ENCODE measurements at regions not wholly inside any gene's neighbourhood (a gene's known extent, or its start where the extent isn't known, plus 50 kb on each side); places are given as distances from the start of the nearest gene placed in this dataset.

DNA sequence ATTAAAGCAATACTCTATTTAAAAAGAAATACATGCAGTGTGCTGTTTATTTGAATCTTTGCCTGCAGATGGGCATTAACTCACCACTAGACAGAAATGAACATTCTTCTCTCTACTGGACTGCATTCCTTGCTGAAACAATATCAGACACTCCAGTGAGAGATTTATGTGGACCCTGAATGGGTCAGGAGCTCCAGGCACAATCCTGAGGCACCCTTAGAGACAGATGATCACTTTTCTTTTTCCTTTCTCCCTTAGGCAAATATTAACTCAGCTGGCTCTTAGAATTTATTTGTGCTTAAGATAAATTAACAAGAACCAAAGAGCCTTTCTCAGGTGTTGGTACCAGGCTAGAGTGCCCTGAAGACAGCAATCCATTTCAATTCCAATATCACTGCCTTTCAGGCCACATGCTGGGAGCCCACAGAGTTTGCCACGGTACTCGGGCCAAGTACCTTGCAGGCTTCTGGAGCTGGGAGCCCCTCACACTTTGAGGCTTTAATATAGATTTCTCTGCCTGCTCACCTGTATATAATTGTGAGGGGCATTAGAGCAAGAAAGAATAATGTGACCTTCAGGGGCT is 173.0 kb downstream of the EMP1 start:
- DNase-seq (ENCODE audit: low spot score) (no peak), ATAC-seq (no peak)

DNA sequence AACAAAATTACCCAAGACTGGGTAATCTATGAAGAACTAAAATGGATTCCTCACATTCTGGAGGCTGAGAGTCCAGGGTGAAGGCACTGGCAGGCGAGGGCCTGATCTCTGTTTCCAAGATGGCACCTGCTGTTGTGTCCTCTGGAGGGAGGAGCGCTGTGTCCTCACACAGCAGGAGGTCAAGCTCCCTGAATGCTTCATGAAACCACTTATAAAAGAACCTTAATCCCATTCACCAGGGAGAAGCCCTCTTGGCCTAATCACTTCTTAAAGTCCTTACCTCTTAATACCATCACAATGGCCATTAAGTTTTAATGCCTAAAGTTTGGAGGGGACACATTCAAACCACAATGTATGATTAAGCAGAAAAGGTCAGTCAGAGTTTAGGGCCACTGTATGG is 172.4 kb downstream of the EMP1 start:
- no peak for DNase-seq (ENCODE audit: low spot score)
- ATAC-seq: no peak

DNA sequence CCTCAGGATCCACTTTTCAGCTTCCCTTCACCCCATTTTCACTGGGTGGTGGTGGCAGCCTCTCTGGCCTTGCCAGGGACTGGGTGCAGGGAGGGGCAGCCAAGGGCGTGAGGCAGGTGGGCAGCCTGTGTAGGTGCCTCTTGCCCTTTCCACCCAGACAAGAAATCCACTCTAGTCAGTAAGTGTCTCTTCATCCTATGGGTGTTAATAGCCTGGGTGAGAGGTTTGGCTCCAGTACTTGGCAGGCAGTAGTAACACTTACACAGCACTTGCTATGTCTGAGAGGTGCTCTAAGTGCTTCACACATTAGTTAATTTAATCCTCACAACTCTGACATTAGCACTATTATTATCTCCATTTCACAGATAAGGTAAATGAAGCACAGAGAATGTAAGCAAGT is 171.9 kb downstream of the EMP1 start:
- no peak for DNase-seq (ENCODE audit: low spot score)
- ATAC-seq: no peak

DNA sequence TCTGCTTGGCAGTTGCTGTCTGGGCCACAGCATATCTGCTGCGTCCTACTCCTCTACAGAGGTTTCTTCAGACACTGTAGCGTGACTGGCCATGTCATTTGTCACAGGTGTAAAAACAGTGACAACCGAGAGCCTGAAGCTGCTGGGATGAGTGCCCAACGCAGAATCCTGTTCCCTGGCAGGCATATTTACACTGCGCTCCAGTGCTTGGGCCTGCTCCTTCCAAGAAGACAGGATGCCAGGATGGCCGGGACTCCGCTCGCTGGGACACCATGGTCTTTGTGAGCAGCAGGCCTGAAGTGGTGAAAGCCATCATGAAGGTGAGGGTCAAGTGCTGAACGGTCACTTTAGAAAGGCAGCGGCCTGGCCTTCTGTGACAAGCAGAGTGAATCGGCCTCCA is 171.4 kb downstream of the EMP1 start:
- DNase-seq (ENCODE audit: low spot score): no peak
- no peak for ATAC-seq

DNA sequence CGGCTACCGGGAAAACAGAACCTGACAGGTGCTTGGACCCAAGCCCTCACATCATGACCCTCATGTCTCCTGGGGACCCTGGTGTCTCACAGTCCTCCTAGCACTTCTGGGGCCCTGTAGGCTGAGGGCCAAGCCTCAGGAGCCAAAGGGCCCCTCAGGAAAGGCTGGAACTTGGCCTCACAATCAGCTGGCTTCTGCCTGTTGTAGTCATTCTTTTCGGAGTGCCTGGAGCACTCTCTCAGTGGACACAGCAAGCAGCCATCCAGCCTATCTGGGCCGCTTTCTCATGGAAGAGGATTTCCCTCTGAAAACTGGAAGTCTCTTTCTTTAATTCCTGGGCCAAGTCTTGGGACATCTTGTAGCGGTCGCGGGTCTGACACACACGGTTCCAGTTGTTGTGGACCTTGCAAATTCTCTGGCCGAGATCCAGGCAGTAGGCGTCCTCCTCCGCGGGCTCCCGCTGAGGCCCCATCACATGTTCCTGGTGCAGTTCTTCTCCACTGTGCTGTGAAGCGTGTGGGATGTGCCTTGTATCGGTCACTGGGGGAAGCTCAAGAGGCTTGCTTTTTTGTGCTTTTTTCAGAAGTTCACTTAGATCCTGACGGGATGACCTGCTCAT is 169.3 kb downstream of the EMP1 start:
- ATAC-seq: no peak
- no peak for DNase-seq (ENCODE audit: low spot score)

DNA sequence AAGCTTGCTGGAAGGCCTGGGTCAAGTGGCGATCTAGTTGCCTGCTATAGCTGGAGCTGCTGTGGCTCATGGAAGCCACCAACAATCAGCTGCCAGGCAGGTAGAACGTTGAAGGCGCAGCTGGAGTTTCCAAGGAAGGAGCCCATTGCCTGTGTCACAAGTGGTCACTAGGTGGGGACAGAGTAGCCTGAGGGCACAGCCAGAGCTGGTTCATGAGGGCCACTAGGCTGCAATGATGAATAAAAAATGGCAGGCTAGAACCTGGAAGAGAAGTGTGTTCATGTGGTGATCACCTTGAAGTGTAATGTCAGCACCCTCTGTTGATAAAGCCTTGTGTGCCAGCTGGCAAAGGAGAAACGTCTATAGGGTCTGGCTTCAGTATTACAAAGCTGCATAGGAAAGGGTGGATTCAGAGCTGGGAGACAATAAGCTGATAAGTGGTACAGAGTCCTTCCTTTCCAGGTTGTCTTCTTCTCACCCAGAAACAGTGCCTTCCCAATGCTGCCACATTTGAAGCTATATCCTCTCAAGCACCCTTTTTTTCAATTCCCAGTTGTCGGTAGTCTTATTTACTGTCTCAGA is 165.8 kb downstream of the EMP1 start:
- ATAC-seq: peak; percentile 100
- DNase-seq (ENCODE audit: low spot score): peak; percentile 79

DNA sequence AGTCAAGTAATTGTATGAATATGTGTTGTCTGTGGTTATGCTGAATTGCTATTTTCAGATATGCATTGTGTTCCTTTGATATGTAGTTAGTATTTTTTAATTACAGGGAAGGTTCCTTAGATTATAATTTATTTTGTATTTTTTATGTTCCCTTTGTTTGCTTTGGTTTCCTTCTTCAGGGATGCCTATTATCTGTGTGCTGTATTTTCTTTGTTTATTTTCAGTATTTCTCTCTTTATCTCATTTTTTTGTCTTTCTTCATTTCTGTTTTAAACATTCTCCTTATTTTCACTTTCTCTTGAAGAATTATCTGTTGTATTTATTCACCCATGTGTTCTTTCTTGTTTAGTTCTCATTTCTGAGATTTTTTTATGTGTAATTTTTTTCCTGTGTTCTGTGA is 163.1 kb downstream of the EMP1 start:
- no peak for DNase-seq (ENCODE audit: low spot score)
- no peak for ATAC-seq

DNA sequence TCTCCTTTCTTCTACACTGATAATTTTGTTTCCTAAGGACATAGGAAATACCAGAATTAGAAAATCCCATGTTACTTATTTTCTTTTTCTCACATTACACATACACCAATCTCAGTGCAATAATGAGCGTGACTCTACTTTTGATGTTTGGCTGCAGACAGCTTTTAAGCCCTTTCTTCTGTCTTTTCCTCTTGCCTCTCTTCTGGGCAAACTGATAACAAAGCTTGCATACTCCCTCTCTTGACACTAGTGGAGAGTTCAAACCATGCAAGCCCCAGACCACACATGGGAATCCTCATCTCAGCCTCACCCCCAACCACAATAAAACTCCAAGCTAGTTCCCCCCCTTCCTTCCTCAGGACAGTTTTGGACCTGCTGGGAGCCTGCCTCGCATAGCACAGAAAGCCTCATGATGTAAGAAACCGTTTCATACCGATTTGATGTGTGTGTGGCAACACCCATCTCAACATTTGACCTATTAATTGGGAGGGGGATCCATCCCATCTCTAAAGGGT is 161.9 kb downstream of the EMP1 start:
- no peak for ATAC-seq
- no peak for DNase-seq (ENCODE audit: low spot score)

DNA sequence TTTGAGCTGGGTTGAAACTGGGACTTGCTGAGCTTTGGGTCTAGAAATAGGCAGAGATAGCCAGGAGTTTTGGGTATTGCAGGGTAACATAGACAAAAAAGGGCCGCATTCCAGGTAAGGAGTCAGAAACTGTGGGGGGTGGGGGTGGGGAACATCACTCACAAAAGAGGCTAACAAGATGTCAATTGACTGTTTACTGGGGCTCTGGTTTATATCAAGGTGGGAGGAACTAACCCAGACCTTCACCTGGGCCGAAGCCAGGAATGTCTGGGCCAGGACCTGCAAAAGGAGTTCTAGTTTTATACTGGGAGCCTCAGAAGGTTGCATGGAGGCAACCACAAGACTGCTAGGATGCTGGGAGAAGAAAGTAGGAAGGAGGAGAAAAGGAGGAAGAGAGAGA is 154.4 kb downstream of the EMP1 start:
- no peak for DNase-seq (ENCODE audit: low spot score)
- no peak for ATAC-seq

DNA sequence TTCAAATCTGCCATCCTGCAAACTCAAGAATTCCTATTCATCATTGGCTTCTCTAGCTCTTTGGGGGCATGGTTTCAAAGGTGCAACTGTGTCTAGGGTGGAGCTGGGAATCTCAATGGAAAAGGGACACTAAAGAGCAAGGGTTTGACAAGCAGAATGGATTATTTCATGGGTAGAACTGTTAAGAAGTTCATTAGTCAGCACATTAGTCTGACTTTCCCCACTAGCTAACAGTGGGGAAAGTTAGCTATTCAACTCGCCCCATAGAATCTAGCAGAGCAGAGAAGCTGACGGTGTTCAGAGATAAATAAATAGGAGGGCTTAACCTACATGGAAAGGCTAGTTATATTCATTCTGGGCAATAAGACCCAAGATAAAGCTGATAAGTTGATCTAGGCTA is 153.9 kb downstream of the EMP1 start:
- ATAC-seq (no peak), DNase-seq (ENCODE audit: low spot score) (no peak)

DNA sequence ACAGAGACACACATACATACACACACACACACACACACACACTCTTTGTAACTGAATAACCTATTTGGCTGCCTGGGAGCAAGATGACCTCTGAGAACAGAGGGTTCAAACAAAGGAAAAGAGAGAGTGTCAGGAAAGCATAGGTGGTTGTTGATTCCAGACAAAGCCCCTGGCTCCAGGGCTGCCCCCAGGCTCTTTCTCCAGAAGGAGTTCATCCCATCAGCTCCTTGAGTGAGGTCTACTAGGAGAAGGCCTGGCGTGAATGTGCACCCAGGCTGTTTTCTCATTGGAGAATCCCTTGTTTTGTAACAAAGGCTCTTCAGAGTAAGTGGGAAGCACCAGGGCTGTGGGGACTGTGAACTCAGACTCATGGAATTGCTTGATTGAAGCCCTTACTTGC is 151.9 kb downstream of the EMP1 start:
- ATAC-seq (no peak), DNase-seq (ENCODE audit: low spot score) (no peak)

DNA sequence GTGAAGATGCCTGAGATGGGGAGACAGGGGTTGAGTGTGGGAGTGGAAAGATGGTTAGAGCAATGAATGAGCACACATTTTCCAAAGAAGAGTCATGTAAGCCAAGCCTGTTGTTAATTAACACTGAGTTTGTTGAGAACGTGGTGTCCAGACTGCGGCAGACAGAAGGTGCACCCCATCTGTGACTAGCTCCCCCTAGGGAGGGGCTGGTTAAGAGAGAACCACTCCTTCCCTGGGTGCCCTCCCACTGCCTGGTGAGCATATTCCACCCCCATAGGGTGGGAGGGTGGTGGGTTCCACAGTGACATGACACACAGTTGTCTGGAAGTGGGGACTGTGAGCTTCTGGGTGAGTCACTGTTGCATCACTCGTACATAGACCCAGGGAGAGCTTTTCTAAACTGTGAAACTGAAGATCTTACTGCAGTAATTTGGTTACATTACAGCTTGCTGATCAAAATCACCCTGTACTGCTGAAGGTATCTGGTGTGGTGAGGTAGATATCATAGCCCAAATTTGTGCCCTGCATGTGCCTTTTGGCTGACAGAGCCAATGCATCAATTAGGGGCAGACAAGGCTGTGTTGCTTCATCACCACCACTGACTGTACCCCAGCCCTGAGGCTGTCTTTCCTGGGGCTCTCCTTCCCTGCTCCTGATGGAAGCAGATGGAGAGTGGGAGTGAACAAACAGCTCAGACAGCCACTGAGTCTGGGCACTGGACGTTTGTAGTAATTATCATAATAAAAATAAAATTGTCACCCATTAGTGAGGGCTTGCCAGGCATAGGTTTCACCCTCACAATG is 150.9 kb downstream of the EMP1 start:
- no peak for DNase-seq (ENCODE audit: low spot score)
- ATAC-seq: no peak

DNA sequence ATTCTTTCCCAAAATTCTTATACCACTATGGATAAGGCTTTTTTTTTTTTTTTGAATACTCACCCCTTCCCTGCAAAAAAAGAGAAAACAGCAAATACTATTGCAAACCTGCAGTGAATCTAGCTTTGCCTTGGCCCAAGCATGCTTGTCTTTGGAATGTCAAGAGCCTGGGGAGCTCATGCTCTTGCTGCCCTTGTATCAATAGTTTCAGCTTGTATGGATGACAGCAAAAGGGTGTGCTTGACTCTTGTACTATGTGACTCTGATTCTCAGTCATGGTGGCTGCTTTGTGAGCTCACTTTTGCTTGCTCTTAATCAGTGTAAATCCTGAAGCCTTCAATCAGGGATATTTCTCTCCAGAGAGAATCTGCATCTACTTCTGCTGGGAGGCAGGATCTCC is 149.2 kb downstream of the EMP1 start:
- ATAC-seq: no peak
- DNase-seq (ENCODE audit: low spot score): no peak

DNA sequence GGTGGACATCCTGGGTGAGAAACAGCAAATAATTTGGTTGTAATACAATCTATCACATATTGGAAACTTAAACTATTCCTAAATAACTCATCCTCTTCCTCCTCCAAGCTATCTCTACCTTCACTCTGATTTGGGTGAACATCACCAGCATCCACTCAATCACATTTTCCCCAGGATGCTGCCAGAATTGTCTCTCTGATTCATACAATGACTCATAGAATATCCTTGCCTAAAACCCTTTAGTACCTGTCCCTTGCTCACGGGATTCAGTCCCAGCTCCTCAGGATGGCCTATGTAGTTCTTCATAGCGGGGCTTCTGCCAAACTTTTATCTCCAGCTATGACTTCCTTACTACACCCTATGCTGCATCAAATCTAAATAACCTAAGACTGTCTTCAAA is 146.8 kb downstream of the EMP1 start:
- DNase-seq (ENCODE audit: low spot score) (no peak), ATAC-seq (no peak)

DNA sequence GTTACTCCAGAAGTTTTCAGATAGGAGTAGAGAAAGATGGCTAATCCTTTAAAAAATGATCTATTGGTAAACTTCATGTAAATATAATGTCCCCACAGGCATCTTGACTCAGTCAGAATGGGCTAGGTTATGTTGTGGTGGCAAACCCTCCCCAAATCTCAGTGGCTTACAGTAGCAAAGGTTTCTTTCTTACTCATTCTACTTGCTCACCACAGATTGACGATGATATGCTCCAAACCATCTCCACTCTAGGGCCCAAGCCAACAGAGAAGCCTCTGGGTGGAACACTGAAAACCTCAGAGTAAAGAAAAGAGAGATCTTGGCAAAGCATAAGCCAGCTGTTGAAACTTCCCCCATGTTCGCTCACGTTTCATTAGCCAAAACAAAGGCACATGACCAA is 146.4 kb downstream of the EMP1 start:
- ATAC-seq (no peak), DNase-seq (ENCODE audit: low spot score) (no peak)

DNA sequence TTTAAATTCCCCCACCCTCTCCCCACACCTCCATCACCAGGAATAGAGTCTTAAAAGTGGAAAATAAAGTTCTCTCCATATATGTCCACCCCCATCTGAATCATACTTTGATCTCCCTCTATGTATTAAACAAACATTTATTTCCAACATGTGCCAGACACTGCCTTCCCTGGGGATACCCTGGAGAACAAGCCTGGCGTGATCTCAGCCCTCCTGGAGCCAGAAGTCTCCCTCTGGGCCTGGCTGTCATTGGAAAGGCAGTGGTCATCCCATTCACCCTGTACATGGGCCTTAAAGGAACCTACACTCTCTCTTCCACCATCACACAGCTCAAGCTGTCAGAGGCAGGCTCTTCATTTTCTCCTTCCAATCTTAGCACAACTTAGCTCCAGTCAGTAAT is 143.6 kb downstream of the EMP1 start:
- DNase-seq (ENCODE audit: low spot score) (no peak), ATAC-seq (no peak)

DNA sequence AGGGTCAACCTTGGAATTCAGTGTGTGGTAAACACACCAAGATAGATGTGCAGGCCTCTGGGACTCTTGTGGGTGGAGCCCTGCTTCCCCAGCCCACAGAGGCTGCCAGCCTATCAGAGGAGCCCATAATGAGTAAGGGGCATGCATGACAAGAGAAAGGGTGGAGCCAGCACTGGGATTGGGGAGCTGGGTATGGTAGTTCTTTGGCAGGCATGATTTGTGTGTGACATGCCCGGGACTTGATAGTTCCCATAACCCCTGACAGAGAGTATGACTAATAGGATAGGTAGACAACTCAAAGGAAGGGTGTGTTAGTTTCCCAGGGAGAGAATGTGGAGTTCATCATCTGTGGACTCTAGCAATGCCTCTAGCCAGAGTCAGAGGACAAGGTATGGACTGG is 143.0 kb downstream of the EMP1 start:
- DNase-seq (ENCODE audit: low spot score) (no peak), ATAC-seq (no peak)

DNA sequence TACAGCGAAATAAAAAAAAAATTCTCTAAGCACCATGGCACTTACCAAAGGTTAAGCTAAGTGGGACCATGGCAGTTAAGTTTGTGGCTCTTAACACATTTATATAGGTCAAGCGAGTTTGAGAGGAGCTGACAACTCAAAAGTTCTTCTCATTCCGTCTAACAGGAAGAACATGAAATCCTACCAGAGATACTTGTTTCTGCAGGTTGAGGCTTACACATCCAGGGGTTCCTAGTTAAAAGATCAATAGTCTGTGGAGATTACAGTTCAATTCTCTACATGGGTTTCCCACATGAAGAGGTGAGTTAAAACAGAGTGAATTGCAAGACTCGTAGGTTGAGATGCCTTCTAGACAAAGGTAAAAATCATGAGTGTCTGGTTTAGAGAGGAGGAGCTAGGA is 142.6 kb downstream of the EMP1 start:
- ATAC-seq: no peak
- no peak for DNase-seq (ENCODE audit: low spot score)

DNA sequence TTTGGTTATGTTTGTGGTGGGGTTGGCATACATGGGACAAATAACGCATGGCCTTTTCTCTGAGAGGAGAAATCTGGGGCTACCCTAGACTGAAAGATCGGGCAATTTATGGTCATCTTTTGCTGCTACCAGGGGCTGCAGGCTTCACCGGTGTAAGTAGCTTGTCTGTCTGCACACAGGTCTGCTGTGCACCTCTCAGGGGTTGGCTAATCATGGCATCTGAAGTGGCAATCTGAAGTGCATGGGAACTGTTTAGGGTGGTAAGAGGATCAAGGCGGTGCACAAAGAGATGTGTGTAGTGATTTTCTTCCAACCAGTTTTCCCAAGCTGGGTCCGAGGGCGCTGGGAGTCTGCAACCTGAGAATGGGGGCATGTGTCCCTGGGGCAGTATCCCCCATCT is 141.3 kb downstream of the EMP1 start:
- ATAC-seq (no peak), DNase-seq (ENCODE audit: low spot score) (no peak)

DNA sequence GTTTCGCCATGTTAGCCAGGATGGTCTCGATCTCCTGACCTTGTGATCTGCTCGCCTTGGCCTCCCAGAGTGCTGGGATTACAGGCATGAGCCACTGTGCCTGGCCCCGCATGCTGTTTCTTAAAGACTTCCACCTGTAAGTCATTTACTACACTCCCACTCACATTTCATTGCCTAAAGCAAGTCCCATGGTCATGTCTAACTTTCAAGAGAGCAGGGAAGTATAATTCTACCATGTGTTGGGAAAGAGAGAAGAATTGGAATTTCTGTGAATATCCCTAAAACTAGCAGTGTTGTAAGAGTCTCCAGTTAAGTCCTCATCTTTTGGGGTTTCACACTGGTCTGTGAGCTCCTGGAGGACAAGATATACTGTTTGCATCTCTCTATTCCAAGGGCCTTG is 139.7 kb downstream of the EMP1 start:
- ATAC-seq (no peak), DNase-seq (ENCODE audit: low spot score) (no peak)

DNA sequence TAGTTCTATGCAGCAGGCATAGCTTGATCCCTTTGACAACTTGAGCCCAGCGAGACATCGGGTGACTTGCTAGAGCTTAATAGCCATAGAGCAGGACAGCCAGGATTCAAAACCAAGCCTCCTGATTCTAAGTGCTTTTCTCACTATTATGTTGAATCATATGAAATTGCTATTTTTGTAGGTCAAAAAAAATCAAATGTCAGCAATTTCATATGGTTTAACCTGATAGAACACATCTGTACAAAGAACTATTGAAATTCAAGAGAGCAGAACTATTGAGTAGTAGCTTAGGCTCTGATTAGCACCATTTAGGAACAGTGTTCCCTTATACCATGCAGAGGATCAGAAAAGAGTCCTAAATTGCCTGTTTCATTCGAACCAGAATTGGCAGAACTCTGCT is 132.0 kb downstream of the EMP1 start:
- ATAC-seq (no peak), DNase-seq (ENCODE audit: low spot score) (no peak)

DNA sequence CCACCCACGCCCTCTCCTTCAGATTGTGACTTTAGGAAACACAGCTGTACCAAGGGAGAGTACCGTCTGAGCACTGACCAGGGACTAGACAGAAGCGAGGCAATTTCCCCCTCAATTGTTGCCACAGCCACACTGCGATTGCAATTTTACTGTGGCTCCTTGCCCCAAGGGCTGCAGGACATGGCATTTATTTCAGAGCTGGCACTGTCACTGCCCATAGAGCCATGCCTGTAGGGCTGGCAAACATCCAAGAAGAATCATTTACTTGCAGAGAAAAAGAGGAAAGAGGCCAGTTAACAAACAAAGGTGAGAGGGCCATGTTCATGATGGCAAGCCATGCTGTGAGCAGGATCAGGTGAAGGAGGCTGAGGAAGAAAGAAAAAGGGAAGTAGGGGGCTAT is 129.6 kb downstream of the EMP1 start:
- DNase-seq (ENCODE audit: low spot score): no peak
- ATAC-seq: no peak

Measured in left lobe of liver (tissue), 2 donors.